H1 (cell line): ENCODE measurements at regions not wholly inside any gene's neighbourhood (a gene's known extent, or its start where the extent isn't known, plus 50 kb on each side); places are given as distances from the start of the nearest gene placed in this dataset.
A peak's percentile ranks its signal among the peaks of the same experiment; 100 is the strongest.

Experiments used
- CTCF ChIA-PET: fragments of 300-600 bp; sonication (Branson Sonifier 250); formaldehyde crosslinking; loops from one replicate; lab custom pipeline; 2021; ENCODE audit not compliant: partially characterized antibody; lab: Charles Lee
- POLR2A ChIA-PET: fragments of 300-600 bp; sonication (Branson Sonifier 250); formaldehyde crosslinking; loops from one replicate; lab custom pipeline; 2021; ENCODE audit warnings: inconsistent platforms; ENCODE audit not compliant: partially characterized antibody; lab: Charles Lee
- DNase-seq, 2 experiments: peaks; one replicate each; pipeline versions ENCODE4 v3.0.0 to v3.0.0-alpha.2; 2010 to 2022; ENCODE audit warnings: low spot score in 2 of 2, low read depth in 1 of 2, mixed read lengths in 1 of 2
- FAIRE-seq: peaks from 2 replicates; lab custom pipeline; 2011; peaks lifted over from hg19 to GRCh38; lab: Jason Lieb, UNC
- H2AFZ ChIP-seq: 2 replicates; pipeline ENCODE4 v1.8.1; 2012; ENCODE audit warnings: low read length, inconsistent platforms
- H2AK5ac ChIP-seq: 2 replicates; pipeline ENCODE4 v1.6.1; 2013; ENCODE audit warnings: low read depth, low read length
- H2BK120ac ChIP-seq: replicated peaks from 2 replicates; pipeline ENCODE3; 2013; ENCODE audit warnings: low read depth, low read length, inconsistent platforms
- H2BK12ac ChIP-seq: 2 replicates; pipeline ENCODE4 v1.6.1; 2013; ENCODE audit warnings: low read depth, low read length
- H2BK15ac ChIP-seq: 2 replicates; pipeline ENCODE4 v1.6.1; 2013; ENCODE audit warnings: low read length
- H2BK20ac ChIP-seq: 2 replicates; pipeline ENCODE4 v1.6.1; 2013; ENCODE audit warnings: low read length
- H2BK5ac ChIP-seq: 2 replicates; pipeline ENCODE4 v1.6.1; 2013; ENCODE audit warnings: low read depth, low read length
- H3K14ac ChIP-seq: 2 replicates; pipeline ENCODE4 v1.6.1; 2013; ENCODE audit warnings: inconsistent platforms; ENCODE audit not compliant: insufficient read length
- H3K18ac ChIP-seq: 2 replicates; pipeline ENCODE4 v1.6.1; 2013; ENCODE audit warnings: low read length; ENCODE audit errors: extremely low read depth
- H3K23ac ChIP-seq: 2 replicates; pipeline ENCODE4 v1.6.1; 2013; ENCODE audit warnings: inconsistent platforms; ENCODE audit not compliant: insufficient read length
- H3K23me2 ChIP-seq: 2 replicates; pipeline ENCODE4 v1.6.1; 2013; ENCODE audit warnings: low read depth, low read length
- H3K27ac ChIP-seq: 2 replicates; pipeline ENCODE4 v1.6.1; 2011; ENCODE audit warnings: low read depth, low read length, inconsistent platforms
- H3K27me3 ChIP-seq, 4 experiments: replicated peaks in 1 of 4; 1 replicate in 1 of 4; 2 replicates in 3 of 4; pipeline versions ENCODE4 v1.6.1 to v1.8.1; 2011 to 2013; ENCODE audit warnings: low read length in 3 of 4, mild to moderate bottlenecking in 3 of 4, inconsistent platforms in 2 of 4, mixed read lengths in 2 of 4, moderate library complexity in 1 of 4; ENCODE audit not compliant: control insufficient read depth in 3 of 4, insufficient read depth in 3 of 4; ENCODE audit errors: extremely low read depth in 1 of 4
- H3K36me3 ChIP-seq, 4 experiments: 2 replicates each; pipeline versions ENCODE4 v1.6.1 to v1.8.1; 2011 to 2013; ENCODE audit warnings: mild to moderate bottlenecking in 4 of 4, low read length in 3 of 4, moderate library complexity in 2 of 4, control low read depth in 1 of 4, inconsistent platforms in 1 of 4; ENCODE audit not compliant: insufficient read depth in 4 of 4, control insufficient read depth in 2 of 4
- H3K4ac ChIP-seq: replicated peaks from 2 replicates; pipeline ENCODE3; 2013; ENCODE audit warnings: low read length, low read depth, mixed read lengths, inconsistent platforms; ENCODE audit not compliant: insufficient read length
- H3K4me1 ChIP-seq, 4 experiments: replicated peaks in 1 of 4; 1 replicate in 1 of 4; 2 replicates in 3 of 4; pipeline versions ENCODE4 v1.6.1 to v1.8.1; 2011 to 2013; ENCODE audit warnings: low read length in 3 of 4, inconsistent platforms in 2 of 4, mixed read lengths in 1 of 4; ENCODE audit not compliant: insufficient read depth in 4 of 4, control insufficient read depth in 3 of 4
- H3K4me2 ChIP-seq, 2 experiments: 2 replicates each; pipeline versions ENCODE4 v1.6.1 to v1.8.1; 2011 to 2013; ENCODE audit warnings: low read depth in 2 of 2, low read length in 2 of 2, control low read depth in 1 of 2, inconsistent platforms in 1 of 2, mild to moderate bottlenecking in 1 of 2; ENCODE audit not compliant: insufficient read depth in 1 of 2
- H3K4me3 ChIP-seq, 4 experiments: fragments of 200-600, 300-600 bp in 1 of 4; sonication (generic), shearing (Covaris generic), sonication (Bioruptor Twin) in 1 of 4; 2 replicates each; pipeline versions ENCODE4 v1.5.1 to v1.8.1; 2011 to 2016; ENCODE audit warnings: low read length in 4 of 4, low read depth in 3 of 4, control low read depth in 2 of 4, inconsistent platforms in 2 of 4, mild to moderate bottlenecking in 2 of 4, mixed read lengths in 1 of 4, moderate library complexity in 1 of 4; ENCODE audit not compliant: insufficient read depth in 2 of 4; ENCODE audit errors: extremely low read depth in 1 of 4
- H3K56ac ChIP-seq: replicated peaks from 2 replicates; pipeline ENCODE3; 2013; ENCODE audit warnings: low read depth, mild to moderate bottlenecking, mixed read lengths, low read length, inconsistent platforms; ENCODE audit not compliant: insufficient read length
- H3K79me1 ChIP-seq: 2 replicates; pipeline ENCODE4 v1.6.1; 2013; ENCODE audit warnings: low read depth, low read length, control low read depth
- H3K79me2 ChIP-seq, 2 experiments: 2 replicates each; pipeline versions ENCODE4 v1.6.1 to v1.8.1; 2012 to 2013; ENCODE audit warnings: low read length in 2 of 2, mild to moderate bottlenecking in 2 of 2, inconsistent platforms in 1 of 2; ENCODE audit not compliant: insufficient read depth in 2 of 2, control insufficient read depth in 1 of 2
- H3K9ac ChIP-seq, 4 experiments: replicated peaks in 1 of 4; 1 replicate in 1 of 4; 2 replicates in 3 of 4; pipeline versions ENCODE4 v1.6.1 to v1.8.1; 2011 to 2013; ENCODE audit warnings: low read depth in 3 of 4, low read length in 3 of 4, control low read depth in 2 of 4, mild to moderate bottlenecking in 2 of 4, moderate library complexity in 2 of 4, inconsistent platforms in 1 of 4; ENCODE audit errors: extremely low read depth in 1 of 4
- H3K9me3 ChIP-seq, 2 experiments: 2 replicates each; pipeline versions ENCODE4 v1.6.1 to v1.8.1; 2012 to 2013; ENCODE audit warnings: mild to moderate bottlenecking in 2 of 2, moderate library complexity in 2 of 2, control low read depth in 1 of 2, inconsistent platforms in 1 of 2, low read depth in 1 of 2, low read length in 1 of 2, mixed read lengths in 1 of 2; ENCODE audit not compliant: insufficient read depth in 2 of 2
- H4K20me1 ChIP-seq, 2 experiments: replicated peaks in 1 of 2; 2 replicates each; pipeline versions ENCODE3 to v1.8.1; 2011 to 2013; ENCODE audit warnings: inconsistent platforms in 2 of 2, low read length in 2 of 2, mild to moderate bottlenecking in 1 of 2; ENCODE audit not compliant: insufficient read depth in 2 of 2, control insufficient read depth in 1 of 2
- H4K5ac ChIP-seq: 2 replicates; pipeline ENCODE4 v1.6.1; 2013; ENCODE audit warnings: low read length, low read depth, mixed read lengths, inconsistent platforms; ENCODE audit not compliant: insufficient read length
- H4K8ac ChIP-seq: 2 replicates; pipeline ENCODE4 v1.8.0; 2013; ENCODE audit warnings: mild to moderate bottlenecking, moderate library complexity, low read length, inconsistent platforms; ENCODE audit not compliant: insufficient read depth; ENCODE audit errors: extremely low read depth
- H4K91ac ChIP-seq: replicated peaks from 2 replicates; pipeline ENCODE3; 2013; ENCODE audit warnings: low read length, mixed read lengths, inconsistent platforms; ENCODE audit not compliant: insufficient read length
- CBX5 ChIP-seq: fragments of 300-800, 300-1000 bp; sonication (generic); IDR thresholded peaks from 2 replicates; pipeline ENCODE4 v1.7.1; 2016; ENCODE audit warnings: antibody characterized with exemption, low read length, low read depth
- CHD1 ChIP-seq: IDR thresholded peaks from 2 replicates; pipeline ENCODE4 v1.6.1; 2012; ENCODE audit warnings: low read depth, low read length, improper control_type of control experiment
- FOSL1 ChIP-seq: IDR thresholded peaks from 2 replicates; pipeline ENCODE4 v1.6.1; 2011; ENCODE audit warnings: mild to moderate bottlenecking, low read depth, low read length, moderate library complexity; ENCODE audit not compliant: insufficient read depth
- KDM4A ChIP-seq: IDR thresholded peaks from one replicate; pipeline ENCODE4 v1.7.1; 2012; ENCODE audit warnings: low read depth, mild to moderate bottlenecking, moderate library complexity, low read length, inconsistent platforms; ENCODE audit not compliant: severe bottlenecking
- POLR2A ChIP-seq, 2 experiments: IDR thresholded peaks; 1 replicate in 1 of 2; 2 replicates in 1 of 2; pipeline ENCODE4 v1.6.1; 2011; ENCODE audit warnings: low read depth in 2 of 2, low read length in 2 of 2, mild to moderate bottlenecking in 2 of 2; ENCODE audit errors: control extremely low read depth in 1 of 2
- SP1 ChIP-seq: IDR thresholded peaks from 2 replicates; pipeline ENCODE4 v1.6.1; 2011; ENCODE audit warnings: low read depth, low read length
- TBP ChIP-seq: IDR thresholded peaks from 2 replicates; pipeline ENCODE4 v1.6.1; 2011; ENCODE audit warnings: low read depth, low read length, improper control_type of control experiment
- WGBS, 2 experiments: shearing (Covaris generic) in 1 of 2; methylation state at CpG; one replicate each; pipeline versions ENCODE4 v1.1.6 to v1.1.7; 2013 to 2015; ENCODE audit warnings: low lambda C conversion rate in 2 of 2, mixed read lengths in 2 of 2, inconsistent platforms in 1 of 2, low coverage in 1 of 2, missing lambda C conversion rate in 1 of 2; ENCODE audit not compliant: insufficient replicate concordance in 2 of 2, insufficient coverage in 1 of 2, insufficient read length in 1 of 2; ENCODE audit errors: extremely low coverage in 1 of 2, missing lambda C conversion rate in 1 of 2; 5-methylcytosine and 5-hydroxymethylcytosine counted together

DNA sequence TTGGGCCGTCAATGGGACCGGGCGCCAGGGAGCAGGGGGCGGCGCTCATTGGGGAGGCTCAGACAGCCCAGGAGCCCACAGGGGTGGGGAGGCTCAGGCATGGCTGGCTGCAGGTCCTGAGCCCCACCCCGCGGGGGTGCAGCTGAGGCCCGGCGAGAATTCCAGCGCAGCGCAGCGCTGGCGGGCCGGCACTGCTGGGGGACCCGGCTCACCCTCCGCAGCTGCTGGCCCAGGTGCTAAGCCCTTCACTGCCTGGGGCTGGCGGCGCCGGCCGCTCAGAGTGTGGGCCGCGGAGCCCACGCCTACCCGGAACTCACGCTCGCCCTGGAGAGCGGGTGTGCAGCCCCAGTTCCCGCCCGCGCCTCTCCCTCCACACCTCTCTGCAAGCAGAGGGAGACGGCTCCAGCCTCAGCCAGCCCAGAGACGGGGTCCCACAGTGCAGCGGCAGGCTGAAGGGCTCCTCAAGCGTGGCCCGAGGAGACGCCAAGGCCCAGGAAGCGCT, 1227.4 kb downstream of the PCDH17 start:
- FAIRE-seq (no peak), DNase-seq (no peak)
- H4K8ac ChIP-seq, result no peak overlapping the region
- no peak overlapping the region for H3K4me2 ChIP-seq
- no peak overlapping the region for H3K9ac ChIP-seq
- H3K36me3 ChIP-seq, result no peaks in the 10 kb centered on the region
- H2BK120ac ChIP-seq, result no peak overlapping the region
- H3K9me3 ChIP-seq, result peaks cover 0 to 6% of the 10 kb centered on the region in 2 experiments; a peak in 1 of 4 replicates
- no peak overlapping the region for H3K23ac ChIP-seq
- H4K20me1 ChIP-seq, result no peaks in the 10 kb centered on the region
- no peaks in the 10 kb centered on the region for H3K79me1 ChIP-seq
- no peak overlapping the region for H3K4ac ChIP-seq
- no peak overlapping the region for H3K56ac ChIP-seq
- no peak overlapping the region for H2BK20ac ChIP-seq
- H3K27me3 ChIP-seq, result no peaks in the 10 kb centered on the region
- H3K4me1 ChIP-seq, result no peaks in the 10 kb centered on the region
- no peak overlapping the region for H2BK15ac ChIP-seq
- CTCF ChIA-PET, result no interaction called here
- WGBS, 2 experiments, result 97% methylated on average over 7 of the region's 37 CpGs; no CpG with 5 or more reads in 1 of the 2 experiments
- no peaks in the 10 kb centered on the region for H3K79me2 ChIP-seq
- 0 out of 2 replicates have a peak overlapping the region, but pooled peaks have one; percentile 43 for H2AFZ ChIP-seq
- no peak overlapping the region for H4K5ac ChIP-seq
- TF ChIP-seq SP1 (no peak), POLR2A (IDR thresholded peaks at IDR 0.05; ENCODE audit: control extremely low read depth in 1 of 2, low read depth in 2 of 2, low read length in 2 of 2) (no peak), TBP (no peak), CBX5 (no peak), FOSL1 (no peak), CHD1 (no peak), KDM4A (no peak)
- H2AK5ac ChIP-seq, result no peak overlapping the region
- H4K91ac ChIP-seq, result no peak overlapping the region
- no peak overlapping the region for H3K4me3 ChIP-seq
- no peak overlapping the region for H2BK12ac ChIP-seq
- no peak overlapping the region for H3K14ac ChIP-seq
- no peak overlapping the region for H3K27ac ChIP-seq
- POLR2A ChIA-PET, result no interaction called here
- no peaks in the 10 kb centered on the region for H3K23me2 ChIP-seq
- no peak overlapping the region for H3K18ac ChIP-seq
- H2BK5ac ChIP-seq, result no peak overlapping the region
